ENCODE measurements at regions not wholly inside any gene's neighbourhood (a gene's known extent, or its start where the extent isn't known, plus 50 kb on each side); places are given as distances from the start of the nearest gene placed in this dataset.

- no peak for ATAC-seq
- TF ChIP-seq ZC3H10 (CRISPR knock-in tag; IDR thresholded peaks at IDR 0.05) (no peak), ISL1 (CRISPR knock-in tag; IDR thresholded peaks at IDR 0.05) (no peak), ARNTL (CRISPR knock-in tag; IDR thresholded peaks at IDR 0.05; ENCODE audit: borderline replicate concordance, low read depth) (no peak), TOX (CRISPR knock-in tag; IDR thresholded peaks at IDR 0.05; ENCODE audit: borderline replicate concordance) (no peak), PATZ1 (CRISPR knock-in tag; IDR thresholded peaks at IDR 0.05; ENCODE audit: borderline replicate concordance) (no peak), SNAI2 (CRISPR knock-in tag; IDR thresholded peaks at IDR 0.05) (no peak), ESRRG (CRISPR knock-in tag; IDR thresholded peaks at IDR 0.05) (no peak), GLIS3 (CRISPR knock-in tag; IDR thresholded peaks at IDR 0.05) (no peak), TSHZ2 (CRISPR knock-in tag; IDR thresholded peaks at IDR 0.05) (no peak), TCF4 (CRISPR knock-in tag; IDR thresholded peaks at IDR 0.05; ENCODE audit: borderline replicate concordance) (no peak), ZFP30 (CRISPR knock-in tag; IDR thresholded peaks at IDR 0.05) (no peak), BACH2 (CRISPR knock-in tag; IDR thresholded peaks at IDR 0.05; ENCODE audit: borderline replicate concordance) (no peak), ZFP3 (CRISPR knock-in tag; IDR thresholded peaks at IDR 0.05) (no peak), POU6F1 (CRISPR knock-in tag; IDR thresholded peaks at IDR 0.05; ENCODE audit: borderline replicate concordance, low read depth) (no peak), CSRNP3 (CRISPR knock-in tag; IDR thresholded peaks at IDR 0.05) (no peak), PPARA (CRISPR knock-in tag; IDR thresholded peaks at IDR 0.05; ENCODE audit: borderline replicate concordance) (no peak), CREB5 (CRISPR knock-in tag; IDR thresholded peaks at IDR 0.05; ENCODE audit: low read depth) (no peak), ZNF70 (CRISPR knock-in tag; IDR thresholded peaks at IDR 0.05) (no peak)
These were observed 66.2 kb downstream of the RTP5 start for GRCh38 chr2:241935774-241936173.

- ATAC-seq = no peak
- TF ChIP-seq ZFP30 (CRISPR knock-in tag; IDR thresholded peaks at IDR 0.05) (no peak), CSRNP3 (CRISPR knock-in tag; IDR thresholded peaks at IDR 0.05) (no peak), TSHZ2 (CRISPR knock-in tag; IDR thresholded peaks at IDR 0.05) (no peak), ISL1 (CRISPR knock-in tag; IDR thresholded peaks at IDR 0.05) (no peak), PATZ1 (CRISPR knock-in tag; IDR thresholded peaks at IDR 0.05; ENCODE audit: borderline replicate concordance) (no peak), ESRRG (CRISPR knock-in tag; IDR thresholded peaks at IDR 0.05) (no peak), PPARA (CRISPR knock-in tag; IDR thresholded peaks at IDR 0.05; ENCODE audit: borderline replicate concordance) (no peak), SNAI2 (CRISPR knock-in tag; IDR thresholded peaks at IDR 0.05) (no peak), ZC3H10 (CRISPR knock-in tag; IDR thresholded peaks at IDR 0.05) (no peak), CREB5 (CRISPR knock-in tag; IDR thresholded peaks at IDR 0.05; ENCODE audit: low read depth) (no peak), RARB (CRISPR knock-in tag; IDR thresholded peaks at IDR 0.05) (no peak), GLIS3 (CRISPR knock-in tag; IDR thresholded peaks at IDR 0.05) (no peak), ZNF70 (CRISPR knock-in tag; IDR thresholded peaks at IDR 0.05) (no peak), TOX (CRISPR knock-in tag; IDR thresholded peaks at IDR 0.05; ENCODE audit: borderline replicate concordance) (no peak), ZNF565 (CRISPR knock-in tag; conservative IDR thresholded peaks at IDR 0.05; ENCODE audit: low read depth) (no peak)
These were observed 67.1 kb downstream of the RTP5 start for GRCh38 chr2:241936457-241937133.

All from SK-N-SH treated with all-trans-retinoic acid at 6 μM for 48 hours (cell line).